A673 (cell line): ENCODE measurements at regions not wholly inside any gene's neighbourhood (a gene's known extent, or its start where the extent isn't known, plus 50 kb on each side); places are given as distances from the start of the nearest gene placed in this dataset.

Experiments used
- BruUV-seq: library from RNA; stranded (reverse); fragments of 400-500 nt; replicated peaks from 2 replicates; lab custom pipeline; 2021; lab: Mats Ljungman, UMichigan
- CTCF ChIA-PET: fragments of 300-600 bp; sonication (Branson Sonifier 250); formaldehyde crosslinking; loops from one replicate; lab custom pipeline; 2022; ENCODE audit warnings: antibody characterized with exemption; lab: Charles Lee
- POLR2A ChIA-PET: fragments of 300-600 bp; sonication (Branson Sonifier 250); formaldehyde crosslinking; loops from one replicate; lab custom pipeline; 2022; ENCODE audit warnings: antibody characterized with exemption; ENCODE audit not compliant: low non-redundant PET; lab: Charles Lee
- DNase-seq: peaks from one replicate; pipeline ENCODE4 v3.0.0-alpha.2; 2015; ENCODE audit warnings: low spot score
- H3K27ac ChIP-seq: fragments of 200-600 bp; sonication (generic); 2 replicates; pipeline ENCODE4 v1.5.1; 2016; ENCODE audit warnings: mixed run types, low read depth, mild to moderate bottlenecking, mixed read lengths, antibody characterized with exemption, low read length; ENCODE audit not compliant: poor library complexity, severe bottlenecking
- H3K27me3 ChIP-seq: fragments of 200-600 bp; sonication (generic); replicated peaks from 2 replicates; pipeline ENCODE4 v1.6.1; 2017; ENCODE audit warnings: mixed run types, low read depth, mild to moderate bottlenecking, mixed read lengths, antibody characterized with exemption, low read length; ENCODE audit not compliant: insufficient read depth, poor library complexity
- H3K36me3 ChIP-seq: fragments of 200-600 bp; sonication (generic); 2 replicates; pipeline ENCODE4 v1.6.1; 2016; ENCODE audit warnings: mixed run types, mild to moderate bottlenecking, mixed read lengths, antibody characterized with exemption, low read length; ENCODE audit not compliant: insufficient read depth, poor library complexity, severe bottlenecking
- H3K4me1 ChIP-seq: fragments of 200-600 bp; sonication (generic); 2 replicates; pipeline ENCODE4 v1.6.1; 2017; ENCODE audit warnings: mixed run types, mild to moderate bottlenecking, mixed read lengths, antibody characterized with exemption, low read length; ENCODE audit not compliant: insufficient read depth, poor library complexity, severe bottlenecking
- H3K4me3 ChIP-seq: fragments of 200-600 bp; sonication (generic); 2 replicates; pipeline ENCODE4 v1.5.1; 2016; ENCODE audit warnings: low read depth, mixed run types, mild to moderate bottlenecking, mixed read lengths, low read length; ENCODE audit not compliant: poor library complexity, severe bottlenecking
- H3K9me3 ChIP-seq: fragments of 200-600 bp; sonication (generic); 2 replicates; pipeline ENCODE4 v1.6.1; 2016; ENCODE audit warnings: mixed run types, low read depth, mild to moderate bottlenecking, mixed read lengths, antibody characterized with exemption, low read length; ENCODE audit not compliant: poor library complexity, severe bottlenecking
- EZH2 ChIP-seq: fragments of 200-600 bp; sonication (generic); IDR thresholded peaks from 2 replicates; pipeline ENCODE4 v1.6.1; 2017; ENCODE audit warnings: borderline replicate concordance, low read depth, mild to moderate bottlenecking, mixed read lengths, antibody characterized with exemption, low read length; ENCODE audit not compliant: poor library complexity, severe bottlenecking
- intact Hi-C: fragments of 100-400 bp; cut with micrococcal nuclease; formaldehyde crosslinking; loops from one replicate; pipeline ENCODE4 v1.10.0; 2022; ENCODE audit not compliant: unreplicated experiment
- TF ChIP-seq, protein P1 (sequence below): fragments of 300-800, 200-600 bp; sonication (generic); conservative IDR thresholded peaks from 2 replicates; pipeline ENCODE4 v1.5.1; 2017; ENCODE audit warnings: low read depth, mild to moderate bottlenecking, antibody characterized with exemption, low read length, moderate library complexity, mixed read lengths

DNA sequence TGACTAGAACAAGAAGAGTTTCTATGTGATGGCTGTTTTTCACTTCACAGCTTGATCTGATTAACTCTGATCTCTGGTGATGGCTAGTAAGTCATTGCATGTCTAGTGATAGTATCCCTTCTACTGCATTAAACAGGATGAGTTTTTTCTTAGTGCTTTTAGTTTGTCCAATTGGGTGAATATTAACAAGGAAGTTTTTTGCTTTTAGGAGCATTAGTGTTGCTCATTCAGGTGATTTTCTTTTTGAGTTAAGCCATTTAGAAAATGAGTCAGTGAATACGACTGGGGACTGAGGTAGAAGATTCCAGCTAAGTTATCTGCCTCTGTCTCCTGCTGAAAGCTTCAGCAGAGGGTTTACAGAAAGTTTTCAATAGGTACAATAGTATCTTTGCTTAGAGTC, 306.7 kb downstream of the PIK3C3 start:
- H3K9me3 ChIP-seq, result no peaks in the 10 kb centered on the region
- H3K27me3 ChIP-seq, result no peaks in the 10 kb centered on the region
- POLR2A ChIA-PET, result no interaction called here
- CTCF ChIA-PET, result no interaction called here
- no TSS peak for BruUV-seq
- H3K27ac ChIP-seq, result no peak overlapping the region
- H3K4me3 ChIP-seq, result no peak overlapping the region
- intact Hi-C loops, result no loop called here
- no peaks in the 10 kb centered on the region for H3K36me3 ChIP-seq
- DNase-seq, result no peak
- TF ChIP-seq, protein P1, sequence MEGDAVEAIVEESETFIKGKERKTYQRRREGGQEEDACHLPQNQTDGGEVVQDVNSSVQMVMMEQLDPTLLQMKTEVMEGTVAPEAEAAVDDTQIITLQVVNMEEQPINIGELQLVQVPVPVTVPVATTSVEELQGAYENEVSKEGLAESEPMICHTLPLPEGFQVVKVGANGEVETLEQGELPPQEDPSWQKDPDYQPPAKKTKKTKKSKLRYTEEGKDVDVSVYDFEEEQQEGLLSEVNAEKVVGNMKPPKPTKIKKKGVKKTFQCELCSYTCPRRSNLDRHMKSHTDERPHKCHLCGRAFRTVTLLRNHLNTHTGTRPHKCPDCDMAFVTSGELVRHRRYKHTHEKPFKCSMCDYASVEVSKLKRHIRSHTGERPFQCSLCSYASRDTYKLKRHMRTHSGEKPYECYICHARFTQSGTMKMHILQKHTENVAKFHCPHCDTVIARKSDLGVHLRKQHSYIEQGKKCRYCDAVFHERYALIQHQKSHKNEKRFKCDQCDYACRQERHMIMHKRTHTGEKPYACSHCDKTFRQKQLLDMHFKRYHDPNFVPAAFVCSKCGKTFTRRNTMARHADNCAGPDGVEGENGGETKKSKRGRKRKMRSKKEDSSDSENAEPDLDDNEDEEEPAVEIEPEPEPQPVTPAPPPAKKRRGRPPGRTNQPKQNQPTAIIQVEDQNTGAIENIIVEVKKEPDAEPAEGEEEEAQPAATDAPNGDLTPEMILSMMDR, result no peak
- TF ChIP-seq EZH2, result no peak
- peaks cover 8% of the 10 kb centered on the region for H3K4me1 ChIP-seq

DNA sequence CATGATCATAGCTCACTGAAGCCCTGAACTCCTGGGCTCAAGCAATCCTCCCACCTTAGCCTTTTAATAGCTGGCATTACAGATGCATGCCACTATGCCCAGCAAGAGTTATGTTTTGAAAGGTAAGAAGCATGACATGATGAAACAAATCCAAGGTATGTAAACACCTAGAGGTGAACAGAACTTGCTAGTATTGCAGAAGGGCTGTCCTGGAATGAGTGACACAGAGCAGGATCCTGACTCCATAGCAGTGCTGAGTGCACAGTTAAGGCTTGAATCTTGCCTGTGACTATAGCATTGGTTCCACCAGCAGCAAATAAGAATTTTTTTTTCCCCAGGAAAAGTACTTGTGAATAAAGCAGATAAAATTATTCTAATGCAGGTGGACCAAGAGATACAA, 309.5 kb downstream of the PIK3C3 start:
- DNase-seq, result no peak
- ChIA-PET POLR2A (no interaction called here), CTCF (no interaction called here)
- Histone ChIP-seq H3K27me3 (no peaks in the 10 kb centered on the region), H3K4me1 (peaks cover 8% of the 10 kb centered on the region), H3K4me3 (no peak overlapping the region), H3K9me3 (no peaks in the 10 kb centered on the region), H3K27ac (no peak overlapping the region), H3K36me3 (no peaks in the 10 kb centered on the region)
- intact Hi-C loops, result no loop called here
- BruUV-seq, result no TSS peak
- no peak for TF ChIP-seq EZH2
- TF ChIP-seq, protein P1, result no peak

DNA sequence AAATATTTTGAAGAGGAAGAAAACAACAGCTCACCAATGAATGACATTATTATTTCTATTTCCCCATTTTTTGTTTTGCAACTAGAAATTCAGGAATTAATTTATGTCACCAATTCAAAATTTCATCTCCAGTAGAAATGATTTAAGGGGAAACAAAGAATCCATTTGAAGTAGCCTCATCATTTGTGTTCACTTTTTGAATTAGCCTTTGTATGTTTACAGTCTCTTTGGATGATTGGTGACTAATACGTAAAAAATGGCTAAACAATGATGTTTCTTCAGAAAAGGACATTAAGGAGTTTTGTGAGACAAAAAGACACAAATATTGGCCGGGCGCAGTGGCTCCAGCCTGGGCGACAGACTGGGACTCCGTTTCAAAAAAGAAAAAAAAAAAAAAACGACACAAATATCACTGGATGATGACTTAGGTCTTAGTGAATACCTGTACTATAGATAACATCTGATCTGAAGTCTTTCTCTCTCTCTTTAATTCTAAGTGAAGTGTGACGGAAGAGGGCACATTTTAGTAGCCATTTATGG, 313.2 kb downstream of the PIK3C3 start:
- TF ChIP-seq EZH2, result no peak
- TF ChIP-seq, protein P1, result no peak
- H3K36me3 ChIP-seq, result no peaks in the 10 kb centered on the region

More for the DNA sequence above, 313.2 kb downstream of the PIK3C3 start:
- Histone ChIP-seq H3K27ac (no peak overlapping the region), H3K9me3 (no peaks in the 10 kb centered on the region), H3K27me3 (no peaks in the 10 kb centered on the region), H3K4me1 (peaks cover 17% of the 10 kb centered on the region), H3K4me3 (no peak overlapping the region)
- POLR2A ChIA-PET, result no interaction called here
- BruUV-seq, result no TSS peak
- no peak for DNase-seq
- CTCF ChIA-PET, result no interaction called here
- intact Hi-C loops, result no loop called here
